Urothelium cell line (cell line): ENCODE measurements at regions not wholly inside any gene's neighbourhood (a gene's known extent, or its start where the extent isn't known, plus 50 kb on each side); places are given as distances from the start of the nearest gene placed in this dataset.

Source experiments
- DNase-seq: peaks from one replicate; pipeline ENCODE4 v3.0.0; 2011; ENCODE audit warnings: low spot score, mixed read lengths
- FAIRE-seq: peaks from 2 replicates; lab custom pipeline; 2011; peaks lifted over from hg19 to GRCh38; lab: Jason Lieb, UNC

GRCh38 chr15:62976301-62976881 lies 66.2 kb upstream of the TPM1 start:
- DNase-seq (peak; percentile 72), FAIRE-seq (peak; percentile 69)

GRCh38 chr15:62977952-62978811 lies 64.4 kb upstream of the TPM1 start:
- peak; percentile 75 for FAIRE-seq
- peak; percentile 52 for DNase-seq

GRCh38 chr15:62979252-62979651 lies 63.3 kb upstream of the TPM1 start:
- FAIRE-seq (peak; percentile 5), DNase-seq (no peak)

GRCh38 chr15:62981071-62981470 lies 61.5 kb upstream of the TPM1 start:
- DNase-seq (no peak), FAIRE-seq (peak; percentile 84)

- DNase-seq: no peak
- no peak for FAIRE-seq
Observed at GRCh38 chr15:62983956-62984355, 58.6 kb upstream of the TPM1 start.

GRCh38 chr15:62985768-62986167 lies 56.8 kb upstream of the TPM1 start:
- FAIRE-seq (peak; percentile 90), DNase-seq (peak; percentile 87)

GRCh38 chr15:62986948-62987347 lies 55.6 kb upstream of the TPM1 start:
- FAIRE-seq (peak; percentile 37), DNase-seq (no peak)

GRCh38 chr15:62988701-62989100 lies 53.8 kb upstream of the TPM1 start:
- FAIRE-seq (no peak), DNase-seq (no peak)

GRCh38 chr15:62989366-62990055 lies 53.0 kb upstream of the TPM1 start:
- FAIRE-seq: peak; percentile 35
- no peak for DNase-seq

GRCh38 chr15:62991698-62992097 lies 50.8 kb upstream of the TPM1 start:
- FAIRE-seq (no peak), DNase-seq (no peak)

- DNase-seq: no peak
- no peak for FAIRE-seq
Observed at GRCh38 chr15:62992302-62992701, 50.2 kb upstream of the TPM1 start.
